ENCODE measurements at regions not wholly inside any gene's neighbourhood (a gene's known extent, or its start where the extent isn't known, plus 50 kb on each side); places are given as distances from the start of the nearest gene placed in this dataset.

DNA sequence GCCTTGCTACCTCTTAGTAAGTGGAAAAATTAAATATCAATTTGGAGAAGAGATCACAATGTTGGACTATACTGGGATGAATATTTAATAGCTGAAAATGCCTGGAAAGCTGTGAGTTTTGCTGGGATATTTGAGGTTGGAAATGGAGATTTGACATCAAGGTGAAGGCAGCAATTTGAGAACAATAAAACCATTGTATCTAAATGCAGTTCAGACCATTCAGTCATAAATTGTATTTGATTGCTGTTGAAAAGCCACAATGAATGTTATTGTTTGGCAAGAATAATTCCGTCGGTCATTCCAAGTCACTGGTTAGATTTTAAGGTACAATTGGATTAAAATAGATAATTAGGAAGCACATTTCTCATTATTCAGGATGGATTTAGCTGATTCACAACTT is 325.6 kb downstream of the HRH4 start:
- TF ChIP-seq POLR2AphosphoS5 (IDR thresholded peaks at IDR 0.05; ENCODE audit: borderline replicate concordance, low read depth, low read length) (no peak), EZH2 (IDR thresholded peaks at IDR 0.05) (no peak)
